ENCODE measurements at regions not wholly inside any gene's neighbourhood (a gene's known extent, or its start where the extent isn't known, plus 50 kb on each side); places are given as distances from the start of the nearest gene placed in this dataset.

DNA sequence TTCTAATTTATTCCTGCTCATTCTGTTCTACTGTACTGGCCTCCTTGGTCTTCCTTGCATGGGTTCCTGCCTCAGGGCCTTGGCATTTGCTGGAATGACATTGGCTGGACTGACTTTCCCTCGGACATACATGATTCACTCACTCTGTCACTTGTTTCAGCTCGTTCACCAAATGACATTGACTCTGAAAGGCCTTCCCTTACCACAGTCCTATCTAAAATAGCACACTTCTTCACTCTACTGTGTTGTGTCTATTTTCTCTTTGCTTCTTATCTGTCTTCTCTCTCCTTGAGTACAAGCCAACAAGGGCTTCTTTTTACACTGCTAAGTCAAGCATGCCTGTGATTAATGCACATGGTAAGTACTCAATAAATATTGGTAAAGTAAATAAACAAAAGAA is 65.6 kb downstream of the SCG2 start:
- no peak overlapping the region for H3K4me3 ChIP-seq (ENCODE audit: insufficient read depth, low read depth, low read length)
- no peak overlapping the region for H2BK5ac ChIP-seq (ENCODE audit: low read depth, low read length, poor library complexity, severe bottlenecking)
- H3K56ac ChIP-seq (ENCODE audit: extremely low read depth, insufficient read depth, low read length) = no peak overlapping the region
- H2BK120ac ChIP-seq (ENCODE audit: low read depth, low read length) = peak overlapping the region; percentile 18; the same call in 1 of the 2 replicates
- H4K8ac ChIP-seq (ENCODE audit: low read depth in 2 of 2, low read length in 2 of 2) = no peak overlapping the region
- H3K9ac ChIP-seq (ENCODE audit: low read depth, low read length) = no peak overlapping the region
- ChIA-PET POLR2A (ENCODE audit: unreplicated experiment) (no interaction called here), CTCF (no interaction called here)
- DNase-seq = no peak
- ATAC-seq (ENCODE audit: low read depth) = peak; percentile 19; the same call in 1 of the 2 replicates
- no peak overlapping the region for H2BK15ac ChIP-seq (ENCODE audit: low read depth, low read length)
- TF ChIP-seq MAZ (IDR thresholded peaks at IDR 0.05; ENCODE audit: borderline replicate concordance, low read depth, low read length) = no peak
- no peak for TF ChIP-seq RAD21 (IDR thresholded peaks at IDR 0.05; ENCODE audit: low read length)
- TF ChIP-seq CHD1 (IDR thresholded peaks at IDR 0.05; ENCODE audit: low read depth, low read length) = no peak
- TF ChIP-seq MAFK (IDR thresholded peaks at IDR 0.05; ENCODE audit: low read depth, low read length) = no peak
- no peak for TF ChIP-seq CEBPB (IDR thresholded peaks at IDR 0.05; ENCODE audit: low read depth, low read length)
- no peak for TF ChIP-seq RFX5 (IDR thresholded peaks at IDR 0.05; ENCODE audit: low read depth, low read length)
- no peak for TF ChIP-seq BHLHE40 (IDR thresholded peaks at IDR 0.05; ENCODE audit: low read depth, low read length)
- TF ChIP-seq NFE2L2 (IDR thresholded peaks at IDR 0.05; ENCODE audit: low read depth, low read length) = no peak
- TF ChIP-seq SMC3 (IDR thresholded peaks at IDR 0.05; ENCODE audit: low read depth, low read length) = no peak
- TF ChIP-seq MXI1 (IDR thresholded peaks at IDR 0.05; ENCODE audit: borderline replicate concordance, low read depth, low read length) = no peak
- TF ChIP-seq POLR2A (IDR thresholded peaks at IDR 0.05; ENCODE audit: low read depth, low read length) = no peak
- TF ChIP-seq RCOR1 (IDR thresholded peaks at IDR 0.05; ENCODE audit: insufficient replicate concordance, low read length) = no peak
- no peak for TF ChIP-seq FOS (IDR thresholded peaks at IDR 0.05; ENCODE audit: low read depth, low read length)
- TF ChIP-seq, protein P1, sequence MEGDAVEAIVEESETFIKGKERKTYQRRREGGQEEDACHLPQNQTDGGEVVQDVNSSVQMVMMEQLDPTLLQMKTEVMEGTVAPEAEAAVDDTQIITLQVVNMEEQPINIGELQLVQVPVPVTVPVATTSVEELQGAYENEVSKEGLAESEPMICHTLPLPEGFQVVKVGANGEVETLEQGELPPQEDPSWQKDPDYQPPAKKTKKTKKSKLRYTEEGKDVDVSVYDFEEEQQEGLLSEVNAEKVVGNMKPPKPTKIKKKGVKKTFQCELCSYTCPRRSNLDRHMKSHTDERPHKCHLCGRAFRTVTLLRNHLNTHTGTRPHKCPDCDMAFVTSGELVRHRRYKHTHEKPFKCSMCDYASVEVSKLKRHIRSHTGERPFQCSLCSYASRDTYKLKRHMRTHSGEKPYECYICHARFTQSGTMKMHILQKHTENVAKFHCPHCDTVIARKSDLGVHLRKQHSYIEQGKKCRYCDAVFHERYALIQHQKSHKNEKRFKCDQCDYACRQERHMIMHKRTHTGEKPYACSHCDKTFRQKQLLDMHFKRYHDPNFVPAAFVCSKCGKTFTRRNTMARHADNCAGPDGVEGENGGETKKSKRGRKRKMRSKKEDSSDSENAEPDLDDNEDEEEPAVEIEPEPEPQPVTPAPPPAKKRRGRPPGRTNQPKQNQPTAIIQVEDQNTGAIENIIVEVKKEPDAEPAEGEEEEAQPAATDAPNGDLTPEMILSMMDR (conservative IDR thresholded peaks at IDR 0.05; ENCODE audit: low read depth, low read length) = no peak
- TF ChIP-seq, protein P2, sequence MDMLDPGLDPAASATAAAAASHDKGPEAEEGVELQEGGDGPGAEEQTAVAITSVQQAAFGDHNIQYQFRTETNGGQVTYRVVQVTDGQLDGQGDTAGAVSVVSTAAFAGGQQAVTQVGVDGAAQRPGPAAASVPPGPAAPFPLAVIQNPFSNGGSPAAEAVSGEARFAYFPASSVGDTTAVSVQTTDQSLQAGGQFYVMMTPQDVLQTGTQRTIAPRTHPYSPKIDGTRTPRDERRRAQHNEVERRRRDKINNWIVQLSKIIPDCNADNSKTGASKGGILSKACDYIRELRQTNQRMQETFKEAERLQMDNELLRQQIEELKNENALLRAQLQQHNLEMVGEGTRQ (IDR thresholded peaks at IDR 0.05; ENCODE audit: low read depth, low read length) = no peak
- TF ChIP-seq, protein P3, sequence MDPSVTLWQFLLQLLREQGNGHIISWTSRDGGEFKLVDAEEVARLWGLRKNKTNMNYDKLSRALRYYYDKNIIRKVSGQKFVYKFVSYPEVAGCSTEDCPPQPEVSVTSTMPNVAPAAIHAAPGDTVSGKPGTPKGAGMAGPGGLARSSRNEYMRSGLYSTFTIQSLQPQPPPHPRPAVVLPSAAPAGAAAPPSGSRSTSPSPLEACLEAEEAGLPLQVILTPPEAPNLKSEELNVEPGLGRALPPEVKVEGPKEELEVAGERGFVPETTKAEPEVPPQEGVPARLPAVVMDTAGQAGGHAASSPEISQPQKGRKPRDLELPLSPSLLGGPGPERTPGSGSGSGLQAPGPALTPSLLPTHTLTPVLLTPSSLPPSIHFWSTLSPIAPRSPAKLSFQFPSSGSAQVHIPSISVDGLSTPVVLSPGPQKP (IDR thresholded peaks at IDR 0.05; ENCODE audit: borderline replicate concordance, low read depth, low read length) = no peak
- H4K20me1 ChIP-seq (ENCODE audit: insufficient read depth, low read length) = no peaks in the 10 kb centered on the region
- H2BK20ac ChIP-seq (ENCODE audit: low read depth, low read length) = no peak overlapping the region
- no peak overlapping the region for H3K4ac ChIP-seq (ENCODE audit: low read depth, low read length)
- no peak overlapping the region for H4K5ac ChIP-seq (ENCODE audit: low read depth, low read length)
- no peaks in the 10 kb centered on the region for H3K27me3 ChIP-seq (ENCODE audit: control insufficient read depth, insufficient read depth, low read length)
- no peak overlapping the region for H2AK5ac ChIP-seq (ENCODE audit: low read depth, low read length)
- no peaks in the 10 kb centered on the region for H3K79me1 ChIP-seq (ENCODE audit: low read depth in 1 of 2, low read length in 2 of 2)
- peaks cover 8% of the 10 kb centered on the region for H3K4me1 ChIP-seq (ENCODE audit: control insufficient read depth, insufficient read depth, low read length)
- 0 out of 2 replicates have a peak overlapping the region, but pooled peaks have one; percentile 9 for H3K14ac ChIP-seq (replicated peaks; ENCODE audit: low read depth, low read length)
- no peaks in the 10 kb centered on the region for H3K9me3 ChIP-seq (ENCODE audit: control insufficient read depth, insufficient read depth, low read length)
- H2AFZ ChIP-seq (replicated peaks; ENCODE audit: low read length, poor library complexity) = no peak overlapping the region
- H4K91ac ChIP-seq (ENCODE audit: insufficient read depth, low read depth, low read length) = no peak overlapping the region
- dilution Hi-C loops (cut with HindIII; ENCODE audit: low sequenced_read_pairs, unreplicated experiment) = no loop called here
- H3K9me1 ChIP-seq (ENCODE audit: insufficient read depth, low read length) = no peaks in the 10 kb centered on the region; the same call in 1 of the 2 replicates
- no peaks in the 10 kb centered on the region for H3K36me3 ChIP-seq (ENCODE audit: control insufficient read depth, insufficient read depth, low read length)
- H3K18ac ChIP-seq (ENCODE audit: low read depth, low read length) = no peak overlapping the region
- no peak overlapping the region for H3K23ac ChIP-seq (ENCODE audit: low read depth, low read length)
- no peak overlapping the region for H3K27ac ChIP-seq (ENCODE audit: insufficient read depth, low read length)
- no peak overlapping the region for H3K4me2 ChIP-seq (ENCODE audit: low read depth, low read length)
- no TSS peak for BruUV-seq (replicated peaks)
- 43% methylated on average over 2 of the region's 2 CpGs; no CpG with 5 or more reads in 1 of the 2 experiments for WGBS, 2 experiments (ENCODE audit: extremely low coverage in 2 of 2, insufficient read length in 1 of 2)
- intact Hi-C loops (cut with micrococcal nuclease) = no loop called here
- no peak overlapping the region for H2AK9ac ChIP-seq (replicated peaks; ENCODE audit: low read depth, low read length, poor library complexity)
- in situ Hi-C loops (cut with MboI; ENCODE audit: low sequenced_read_pairs) = no loop called here

Data from IMR-90 (cell line).